NCI-H1105 (cell line): ENCODE measurements at regions not wholly inside any gene's neighbourhood (a gene's known extent, or its start where the extent isn't known, plus 50 kb on each side); places are given as distances from the start of the nearest gene placed in this dataset.

Experiments used
- DNase-seq: peaks from one replicate; lab custom pipeline; 2025; lab: John Stamatoyannopoulos, UW

GRCh38 chr4:126227428-126227827 is 912.7 kb downstream of the FAT4 start:
- DNase-seq = no peak

GRCh38 chr4:126230269-126230668 is 915.5 kb downstream of the FAT4 start:
- no peak for DNase-seq

- DNase-seq = no peak
Observed at GRCh38 chr4:126233483-126233882, 918.7 kb downstream of the FAT4 start.

GRCh38 chr4:126238013-126238412 is 923.3 kb downstream of the FAT4 start:
- DNase-seq = no peak

- DNase-seq = no peak
Observed at GRCh38 chr4:126241634-126242033, 926.9 kb downstream of the FAT4 start.

- DNase-seq = no peak
Observed at GRCh38 chr4:126242679-126243390, 928.1 kb downstream of the FAT4 start.

- DNase-seq = no peak
Observed at GRCh38 chr4:126247409-126247808, 932.7 kb downstream of the FAT4 start.

- DNase-seq = no peak
Observed at GRCh38 chr4:126250006-126250405, 935.3 kb downstream of the FAT4 start.

- no peak for DNase-seq
Observed at GRCh38 chr4:126251169-126251568, 936.4 kb downstream of the FAT4 start.

GRCh38 chr4:126262665-126263064 is 947.9 kb downstream of the FAT4 start:
- no peak for DNase-seq

- no peak for DNase-seq
Observed at GRCh38 chr4:126264839-126265238, 950.1 kb downstream of the FAT4 start.

GRCh38 chr4:126265888-126266287 is 951.1 kb downstream of the FAT4 start:
- no peak for DNase-seq

GRCh38 chr4:126267689-126268088 is 952.9 kb downstream of the FAT4 start:
- DNase-seq = no peak

GRCh38 chr4:126268106-126268505 is 953.4 kb downstream of the FAT4 start:
- no peak for DNase-seq

- DNase-seq = no peak
Observed at GRCh38 chr4:126269106-126269505, 954.4 kb downstream of the FAT4 start.

GRCh38 chr4:126271292-126271691 is 956.5 kb downstream of the FAT4 start:
- no peak for DNase-seq

GRCh38 chr4:126273746-126274145 is 959.0 kb downstream of the FAT4 start:
- DNase-seq = no peak

- no peak for DNase-seq
Observed at GRCh38 chr4:126291886-126292285, 977.1 kb downstream of the FAT4 start.

- no peak for DNase-seq
Observed at GRCh38 chr4:126298271-126298670, 983.5 kb downstream of the FAT4 start.

GRCh38 chr4:126306152-126306869 is 991.6 kb downstream of the FAT4 start:
- DNase-seq = no peak

GRCh38 chr4:126318376-126318775 is 1003.6 kb downstream of the FAT4 start:
- DNase-seq = no peak

- DNase-seq = no peak
Observed at GRCh38 chr4:126328914-126329313, 1014.2 kb downstream of the FAT4 start.

GRCh38 chr4:126338548-126338947 is 1023.8 kb downstream of the FAT4 start:
- no peak for DNase-seq

- no peak for DNase-seq
Observed at GRCh38 chr4:126341927-126342326, 1027.2 kb downstream of the FAT4 start.
